ENCODE measurements at regions not wholly inside any gene's neighbourhood (a gene's known extent, or its start where the extent isn't known, plus 50 kb on each side); places are given as distances from the start of the nearest gene placed in this dataset.

DNA sequence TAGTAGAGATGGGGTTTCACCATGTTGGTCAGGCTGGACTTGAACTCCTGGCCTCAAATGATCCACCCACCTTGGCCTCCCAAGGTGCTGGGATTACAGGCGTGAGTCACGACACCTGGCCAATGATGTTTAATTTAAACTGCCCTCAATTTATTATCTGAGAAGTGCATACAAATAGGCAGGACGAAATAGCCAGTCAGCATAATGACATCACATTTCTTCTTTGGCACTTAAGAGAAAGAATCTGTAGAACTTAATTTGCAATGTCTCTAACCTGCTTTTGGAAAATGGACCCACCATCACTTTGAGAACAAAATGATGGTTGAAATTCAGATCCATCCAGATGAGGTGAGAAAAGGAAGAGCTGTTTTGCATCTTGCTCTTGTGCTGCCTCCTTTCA, 52.5 kb upstream of the ZNF608 start:
- no peak for TF ChIP-seq EP300 (IDR thresholded peaks at IDR 0.05)
- no peak for TF ChIP-seq CTCF (IDR thresholded peaks at IDR 0.05)
- no peak for TF ChIP-seq POLR2A (IDR thresholded peaks at IDR 0.05; ENCODE audit: low read depth)
- no peak for TF ChIP-seq POLR2AphosphoS5 (IDR thresholded peaks at IDR 0.05)

Measured in esophagus muscularis mucosa (tissue), 4 donors.